Esophagus (tissue), 2 donors: ENCODE measurements at regions not wholly inside any gene's neighbourhood (a gene's known extent, or its start where the extent isn't known, plus 50 kb on each side); places are given as distances from the start of the nearest gene placed in this dataset.

Source experiments
- H3K27ac ChIP-seq, 2 donors: one replicate each; pipeline ENCODE4 v1.5.1; 2013; ENCODE audit warnings: low read depth in 2 of 2, mild to moderate bottlenecking in 2 of 2, inconsistent platforms in 1 of 2, low read length in 1 of 2, moderate library complexity in 1 of 2
- H3K27me3 ChIP-seq, 2 donors: one replicate each; pipeline ENCODE4 v1.6.1; 2013; ENCODE audit warnings: low read length in 2 of 2, control low read depth in 1 of 2, mild to moderate bottlenecking in 1 of 2; ENCODE audit not compliant: insufficient read depth in 2 of 2, control insufficient read depth in 1 of 2
- H3K36me3 ChIP-seq, 2 donors: one replicate each; pipeline ENCODE4 v1.6.1; 2013; ENCODE audit warnings: low read length in 1 of 2; ENCODE audit not compliant: control insufficient read depth in 2 of 2, insufficient read depth in 2 of 2
- H3K4me1 ChIP-seq, 2 donors: one replicate each; pipeline ENCODE4 v1.6.1; 2013; ENCODE audit warnings: low read length in 1 of 2; ENCODE audit not compliant: control insufficient read depth in 2 of 2, insufficient read depth in 2 of 2
- H3K4me3 ChIP-seq, 2 donors: one replicate each; pipeline ENCODE4 v1.5.1; 2013; ENCODE audit warnings: low read length in 2 of 2, mild to moderate bottlenecking in 2 of 2, low read depth in 1 of 2, moderate library complexity in 1 of 2
- H3K9me3 ChIP-seq, 2 donors: one replicate each; pipeline ENCODE4 v1.6.1; 2013; ENCODE audit warnings: mild to moderate bottlenecking in 2 of 2, low read depth in 1 of 2, low read length in 1 of 2, moderate library complexity in 1 of 2; ENCODE audit not compliant: control insufficient read depth in 2 of 2, insufficient read depth in 1 of 2
- WGBS, 2 donors: extraction: QIAGEN DNeasy Blood & Tissue Kit; methylation state at CpG; one replicate each; pipeline ENCODE4 v1.1.7; 2013; 5-methylcytosine and 5-hydroxymethylcytosine counted together
- donor health status: healthy with polysubstance abuse.
- donor health status: Bipolar disorder and iron deficiency.

DNA sequence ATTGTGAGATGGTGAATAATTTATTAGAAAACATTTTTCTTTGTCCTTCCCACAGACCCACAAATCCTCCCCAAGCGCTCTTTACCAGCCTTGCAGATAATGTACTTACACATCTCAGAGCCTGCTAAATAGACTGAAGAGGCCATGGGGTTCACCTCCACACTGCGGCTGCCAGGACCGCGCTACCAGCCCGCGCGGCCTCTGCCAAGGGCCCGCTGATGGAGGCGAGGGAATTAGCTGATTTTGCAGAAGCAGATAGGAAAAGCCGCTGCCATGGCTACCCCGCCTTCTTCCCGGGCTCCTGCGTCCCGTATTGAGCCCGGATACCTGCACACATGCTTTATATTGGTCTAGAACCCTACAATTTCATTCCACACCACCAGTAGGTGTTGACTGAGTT, 248.0 kb upstream of the FOXD3 start:
- WGBS, 2 donors = 27 to 35% methylated on average over 15 of the region's 15 CpGs
- H3K9me3 ChIP-seq = peaks cover 3 to 4% of the 10 kb centered on the region in 2 donors
- H3K27ac ChIP-seq = no peak overlapping the region
- no peak overlapping the region for H3K4me3 ChIP-seq
- peaks cover 0 to 3% of the 10 kb centered on the region in 2 donors for H3K4me1 ChIP-seq
- H3K27me3 ChIP-seq = peaks cover 0 to 5% of the 10 kb centered on the region in 2 donors
- H3K36me3 ChIP-seq = no peaks in the 10 kb centered on the region

DNA sequence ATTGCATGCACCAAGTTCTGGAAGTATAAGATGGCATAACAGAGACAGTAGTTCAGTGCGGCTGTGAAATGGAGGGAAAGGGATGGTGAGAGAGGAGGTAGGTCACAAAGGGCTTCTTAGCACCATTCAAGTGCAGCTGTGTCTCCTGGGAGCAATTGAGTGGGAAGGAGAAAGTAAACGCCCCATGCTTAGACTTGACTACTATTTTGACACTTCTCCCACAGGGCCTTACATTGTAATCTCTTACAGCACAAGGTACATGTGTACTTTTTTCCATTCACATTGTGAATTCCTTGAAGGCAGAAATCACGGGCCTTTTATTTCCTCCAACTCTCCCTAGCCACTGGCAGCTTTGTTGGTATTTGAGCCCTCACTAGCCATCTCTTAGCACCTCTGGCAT, 239.6 kb upstream of the FOXD3 start:
- Histone ChIP-seq H3K4me3 (no peak overlapping the region), H3K9me3 (no peaks in the 10 kb centered on the region), H3K36me3 (no peaks in the 10 kb centered on the region), H3K27me3 (no peaks in the 10 kb centered on the region), H3K27ac (no peak overlapping the region), H3K4me1 (no peaks in the 10 kb centered on the region)
- WGBS, 2 donors = 54 to 60% methylated on average over 3 of the region's 3 CpGs

DNA sequence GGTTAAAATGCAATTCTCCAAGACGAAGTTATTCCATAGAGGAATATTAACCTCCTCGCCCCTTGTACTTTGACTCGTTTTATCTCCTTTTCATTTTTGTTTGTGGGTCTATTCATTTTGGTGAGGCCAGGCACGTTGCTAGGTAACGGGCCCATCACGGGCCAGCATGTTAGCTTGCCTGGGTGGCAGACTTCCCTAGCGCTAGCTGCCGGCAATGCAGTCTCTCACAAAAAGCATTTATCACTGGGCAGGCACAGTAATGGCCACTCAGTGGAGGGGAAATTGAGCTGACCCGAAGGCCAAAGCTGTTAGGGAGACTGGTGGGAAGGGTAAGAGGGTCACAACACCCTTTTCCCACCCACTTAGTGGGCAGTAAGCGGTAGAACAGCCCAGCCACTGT, 234.4 kb upstream of the FOXD3 start:
- Histone ChIP-seq H3K27me3 (no peaks in the 10 kb centered on the region), H3K4me1 (no peaks in the 10 kb centered on the region), H3K27ac (no peak overlapping the region), H3K36me3 (no peaks in the 10 kb centered on the region), H3K4me3 (no peak overlapping the region), H3K9me3 (no peaks in the 10 kb centered on the region)
- 28 to 39% methylated on average over 10 of the region's 10 CpGs for WGBS, 2 donors

DNA sequence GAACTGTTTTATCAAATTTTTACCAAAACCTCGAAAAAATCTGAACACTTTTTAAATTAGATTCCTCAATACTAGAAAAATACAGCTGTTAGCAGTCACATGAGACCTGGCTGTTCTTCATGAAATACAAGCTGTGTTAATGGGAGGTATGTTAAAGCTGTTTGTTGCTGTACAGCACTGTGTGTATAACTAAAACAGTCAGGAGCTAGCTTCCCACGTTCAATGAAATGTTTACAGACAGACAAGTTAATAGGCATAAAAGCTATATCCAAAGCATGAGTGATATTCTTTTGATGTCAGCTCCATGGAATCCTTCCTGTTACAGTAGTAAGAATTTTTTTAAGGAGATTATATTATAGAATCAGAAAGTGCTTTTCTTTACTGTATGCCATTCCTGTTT, 223.2 kb upstream of the FOXD3 start:
- Histone ChIP-seq H3K4me1 (no peaks in the 10 kb centered on the region), H3K27me3 (no peaks in the 10 kb centered on the region), H3K4me3 (no peak overlapping the region), H3K27ac (no peak overlapping the region), H3K36me3 (no peaks in the 10 kb centered on the region), H3K9me3 (no peaks in the 10 kb centered on the region)
- WGBS, 2 donors = 33 to 38% methylated on average over 2 of the region's 2 CpGs

DNA sequence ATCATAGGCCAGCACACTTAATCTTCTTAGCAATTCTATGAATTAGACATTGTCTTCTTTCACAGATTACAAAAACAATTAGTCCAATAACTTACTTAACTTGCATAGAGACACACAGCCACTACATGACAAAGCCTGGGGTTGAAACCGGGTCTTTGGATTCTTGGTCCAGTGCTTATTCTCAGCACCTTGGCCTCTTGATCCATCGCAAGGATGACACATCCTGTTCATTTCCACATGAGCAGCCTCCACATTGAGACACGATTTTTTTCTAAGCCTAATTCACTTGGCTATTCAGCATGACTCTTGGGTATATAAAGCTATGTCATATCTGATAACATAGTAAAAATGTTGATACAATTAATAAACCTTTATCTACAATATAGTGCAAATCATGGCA, 221.0 kb upstream of the FOXD3 start:
- 81 to 88% methylated on average over 3 of the region's 3 CpGs for WGBS, 2 donors
- Histone ChIP-seq H3K27me3 (no peaks in the 10 kb centered on the region), H3K4me3 (no peak overlapping the region), H3K9me3 (no peaks in the 10 kb centered on the region), H3K27ac (no peak overlapping the region), H3K36me3 (no peaks in the 10 kb centered on the region), H3K4me1 (no peaks in the 10 kb centered on the region)

DNA sequence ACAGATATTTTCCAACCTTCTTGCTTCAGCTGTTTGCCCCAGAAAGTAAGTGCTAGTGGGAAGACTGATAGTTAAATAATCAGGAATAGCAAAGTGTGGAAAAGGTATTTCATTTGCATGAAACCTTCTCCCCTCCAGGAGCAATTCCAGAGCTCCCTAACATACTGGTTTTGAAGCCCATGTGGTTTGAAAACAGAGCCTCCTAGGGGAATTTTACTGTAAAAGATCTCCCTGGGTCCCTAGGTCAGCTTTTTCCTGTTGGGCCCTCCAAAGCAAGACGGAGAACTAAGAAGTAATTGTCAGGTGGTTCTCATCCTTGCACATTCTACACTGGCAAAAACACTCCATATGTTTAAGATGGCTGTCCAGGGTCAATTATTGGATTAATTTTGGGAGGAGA, 218.7 kb upstream of the FOXD3 start:
- no peaks in the 10 kb centered on the region for H3K36me3 ChIP-seq
- 50 to 59% methylated on average over 1 of the region's 1 CpG for WGBS, 2 donors

DNA sequence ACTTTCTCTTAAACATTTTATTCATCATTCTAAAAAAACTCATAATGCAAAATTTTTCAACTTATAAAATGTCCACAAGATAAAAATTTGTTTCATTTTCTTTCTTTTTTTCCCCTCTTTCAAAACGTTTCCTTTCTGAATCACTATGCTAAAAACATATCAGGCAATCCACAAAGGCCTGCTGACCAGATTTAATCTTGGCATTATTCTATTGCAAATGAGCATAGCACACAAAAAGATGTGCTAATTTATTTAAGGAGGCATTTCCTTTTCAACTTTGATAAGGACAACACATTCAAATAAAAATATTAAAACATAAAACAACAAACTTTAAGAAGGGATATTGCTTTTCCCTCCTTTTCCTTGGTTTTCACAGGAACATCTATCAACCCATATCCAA, 215.3 kb upstream of the FOXD3 start:
- Histone ChIP-seq H3K36me3 (no peaks in the 10 kb centered on the region), H3K9me3 (no peaks in the 10 kb centered on the region), H3K4me1 (no peaks in the 10 kb centered on the region), H3K4me3 (no peak overlapping the region), H3K27me3 (no peaks in the 10 kb centered on the region), H3K27ac (no peak overlapping the region)
- WGBS, 2 donors = 4 to 14% methylated on average over 1 of the region's 1 CpG

More for the DNA sequence above, 218.7 kb upstream of the FOXD3 start:
- no peaks in the 10 kb centered on the region for H3K4me1 ChIP-seq
- H3K4me3 ChIP-seq = no peak overlapping the region
- no peak overlapping the region for H3K27ac ChIP-seq
- H3K9me3 ChIP-seq = no peaks in the 10 kb centered on the region
- no peaks in the 10 kb centered on the region for H3K27me3 ChIP-seq

DNA sequence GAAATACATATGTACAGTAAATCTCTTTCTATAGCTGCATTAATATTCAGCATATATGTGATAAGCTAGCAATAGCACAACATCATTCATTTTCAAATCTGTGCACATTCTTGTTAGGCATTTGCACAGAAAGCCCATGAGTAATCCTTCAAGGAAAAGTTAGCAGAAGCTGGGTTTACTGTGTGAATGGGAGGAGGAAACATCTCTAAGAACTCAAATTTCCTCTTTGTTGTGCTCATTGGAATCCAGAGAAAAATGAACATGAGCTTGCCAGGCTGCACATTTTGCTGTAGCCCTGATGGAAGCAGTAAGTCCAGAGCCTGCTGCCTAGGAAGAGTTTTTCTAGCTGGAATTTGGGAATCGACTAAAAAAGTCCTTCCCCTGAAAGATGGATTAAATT, 214.2 kb upstream of the FOXD3 start:
- no peaks in the 10 kb centered on the region for H3K27me3 ChIP-seq
- WGBS, 2 donors = 52 to 68% methylated on average over 1 of the region's 1 CpG

DNA sequence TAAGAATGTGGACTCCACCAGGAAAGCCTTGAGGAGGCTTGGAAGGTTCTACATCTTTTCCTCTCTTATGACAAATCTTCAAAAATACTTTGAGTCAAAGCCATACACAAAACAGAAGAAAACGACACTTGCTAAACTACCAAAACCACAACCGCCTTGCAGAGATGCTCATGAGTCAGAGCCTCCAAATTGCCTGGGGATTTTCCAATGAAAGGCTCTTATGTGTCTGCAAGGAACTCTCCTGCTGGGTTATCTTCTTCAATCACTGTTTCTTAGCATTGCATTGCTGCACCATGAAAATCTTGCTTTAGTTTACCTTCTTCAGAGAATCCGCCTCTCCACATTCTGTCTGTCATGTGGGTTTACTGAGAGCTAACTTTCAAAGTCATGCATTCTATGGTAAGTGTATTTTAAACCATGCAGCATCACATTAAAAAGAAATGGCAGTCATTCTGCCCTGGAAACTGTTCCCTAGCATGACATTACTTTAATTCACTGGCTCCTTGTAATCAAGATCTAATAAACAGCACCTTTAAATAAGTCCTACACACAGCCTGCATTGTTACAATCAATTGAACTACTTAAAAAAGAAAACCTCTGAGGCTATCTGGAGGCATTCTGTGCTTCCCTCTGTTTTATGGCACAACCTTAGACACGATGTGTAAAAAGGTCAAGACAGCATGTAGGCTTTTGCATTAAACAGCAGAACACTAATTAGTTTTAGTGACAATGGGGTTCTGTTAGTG, 210.0 kb upstream of the FOXD3 start:
- no peaks in the 10 kb centered on the region for H3K36me3 ChIP-seq
- no peaks in the 10 kb centered on the region for H3K9me3 ChIP-seq
- H3K4me3 ChIP-seq = no peak overlapping the region
- no peaks in the 10 kb centered on the region for H3K4me1 ChIP-seq
- WGBS, 2 donors = 45 to 57% methylated on average over 4 of the region's 4 CpGs
- H3K27me3 ChIP-seq = no peaks in the 10 kb centered on the region
- H3K27ac ChIP-seq = no peak overlapping the region

More for the DNA sequence above, 214.2 kb upstream of the FOXD3 start:
- Histone ChIP-seq H3K4me1 (no peaks in the 10 kb centered on the region), H3K9me3 (no peaks in the 10 kb centered on the region), H3K4me3 (no peak overlapping the region), H3K36me3 (no peaks in the 10 kb centered on the region), H3K27ac (no peak overlapping the region)

DNA sequence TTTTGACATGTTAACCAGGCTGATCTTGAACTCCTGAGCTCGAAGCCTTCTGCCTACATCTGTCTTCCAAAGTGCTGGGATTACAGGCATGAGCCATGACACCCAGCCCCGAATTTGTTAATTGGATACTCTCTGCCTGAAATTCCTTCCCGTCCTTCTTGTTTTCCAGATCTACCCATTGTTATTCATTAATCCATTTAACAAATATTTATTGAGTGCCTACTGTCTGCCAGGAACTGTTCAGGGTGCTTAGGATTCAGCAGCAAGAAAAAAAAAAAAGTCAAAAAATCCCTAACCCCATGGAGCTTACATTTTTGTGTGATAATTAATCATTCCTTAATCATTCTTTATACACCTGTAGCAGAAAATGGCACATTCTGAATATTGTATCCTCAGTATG, 206.8 kb upstream of the FOXD3 start:
- Histone ChIP-seq H3K4me1 (no peaks in the 10 kb centered on the region), H3K36me3 (no peaks in the 10 kb centered on the region), H3K4me3 (no peak overlapping the region), H3K27me3 (no peaks in the 10 kb centered on the region), H3K9me3 (no peaks in the 10 kb centered on the region), H3K27ac (no peak overlapping the region)
- 46 to 54% methylated on average over 3 of the region's 3 CpGs for WGBS, 2 donors
